GM23338 (cell line): ENCODE measurements at regions not wholly inside any gene's neighbourhood (a gene's known extent, or its start where the extent isn't known, plus 50 kb on each side); places are given as distances from the start of the nearest gene placed in this dataset.

Experiments used
- CREB1 ChIP-seq: fragments of 250-450 bp; sonication (Bioruptor Pico); IDR thresholded peaks from 2 replicates; pipeline ENCODE4 v1.5.0; 2020; ENCODE audit warnings: low read depth, mild to moderate bottlenecking, moderate library complexity
- EZH2 ChIP-seq: fragments of 200-600 bp; sonication (generic); IDR thresholded peaks from one replicate; pipeline ENCODE4 v1.8.0; 2017; ENCODE audit warnings: antibody characterized with exemption, mild to moderate bottlenecking, low read depth; ENCODE audit not compliant: unreplicated experiment
- EZH2phosphoT487 ChIP-seq: fragments of 200-600 bp; sonication (generic); IDR thresholded peaks from one replicate; pipeline ENCODE4 v1.8.1; 2018; ENCODE audit warnings: antibody characterized with exemption; ENCODE audit not compliant: unreplicated experiment
- POLR2AphosphoS5 ChIP-seq: IDR thresholded peaks from 2 replicates; pipeline ENCODE4 v1.6.1; 2016; ENCODE audit warnings: antibody characterized with exemption, low read depth
- STAT1 ChIP-seq: IDR thresholded peaks from one replicate; pipeline ENCODE4 v1.6.1; 2016; ENCODE audit warnings: antibody characterized with exemption; ENCODE audit not compliant: unreplicated experiment
- TF ChIP-seq, protein P1 (sequence below), 2 experiments: fragments of 200-600 bp in 1 of 2; sonication (generic) in 1 of 2; conservative IDR thresholded peaks; 2 replicates each; pipeline versions ENCODE4 v1.5.1 to v1.6.1; 2016 to 2017; ENCODE audit warnings: antibody characterized with exemption in 2 of 2, low read depth in 2 of 2, mild to moderate bottlenecking in 2 of 2, moderate library complexity in 1 of 2
- TF ChIP-seq, protein P2 (sequence below): IDR thresholded peaks from 2 replicates; pipeline ENCODE4 v1.6.1; 2016; ENCODE audit warnings: antibody characterized with exemption
- TF ChIP-seq, protein P3 (sequence below): IDR thresholded peaks from one replicate; pipeline ENCODE4 v1.6.1; 2018; ENCODE audit warnings: antibody characterized with exemption; ENCODE audit not compliant: unreplicated experiment
- TF ChIP-seq, protein P4 (sequence below): fragments of 250-450 bp; sonication (Bioruptor Pico); IDR thresholded peaks from 2 replicates; pipeline ENCODE4 v1.5.0; 2020; ENCODE audit warnings: mild to moderate bottlenecking, moderate library complexity

DNA sequence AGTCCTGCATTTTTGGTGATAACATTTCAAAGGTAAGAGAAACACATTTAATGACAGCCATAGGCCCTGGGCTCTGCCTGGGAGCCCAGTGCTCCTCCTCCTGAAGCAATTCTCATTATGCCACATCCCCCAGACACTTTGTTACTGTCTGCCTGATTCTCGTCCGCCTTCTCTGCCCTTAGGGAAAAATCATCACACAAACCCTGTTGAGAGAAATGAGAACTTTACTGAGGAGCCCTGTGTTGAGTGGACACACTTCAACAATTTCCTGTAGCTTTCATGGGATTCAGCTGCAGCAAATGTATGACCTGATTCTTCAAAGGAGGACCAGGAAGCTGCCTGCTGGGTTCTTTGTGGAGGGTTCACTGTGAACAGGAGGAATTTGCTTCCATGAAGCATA lies 566.5 kb upstream of the FRG1 start:
- no peak for TF ChIP-seq EZH2
- TF ChIP-seq, protein P1, sequence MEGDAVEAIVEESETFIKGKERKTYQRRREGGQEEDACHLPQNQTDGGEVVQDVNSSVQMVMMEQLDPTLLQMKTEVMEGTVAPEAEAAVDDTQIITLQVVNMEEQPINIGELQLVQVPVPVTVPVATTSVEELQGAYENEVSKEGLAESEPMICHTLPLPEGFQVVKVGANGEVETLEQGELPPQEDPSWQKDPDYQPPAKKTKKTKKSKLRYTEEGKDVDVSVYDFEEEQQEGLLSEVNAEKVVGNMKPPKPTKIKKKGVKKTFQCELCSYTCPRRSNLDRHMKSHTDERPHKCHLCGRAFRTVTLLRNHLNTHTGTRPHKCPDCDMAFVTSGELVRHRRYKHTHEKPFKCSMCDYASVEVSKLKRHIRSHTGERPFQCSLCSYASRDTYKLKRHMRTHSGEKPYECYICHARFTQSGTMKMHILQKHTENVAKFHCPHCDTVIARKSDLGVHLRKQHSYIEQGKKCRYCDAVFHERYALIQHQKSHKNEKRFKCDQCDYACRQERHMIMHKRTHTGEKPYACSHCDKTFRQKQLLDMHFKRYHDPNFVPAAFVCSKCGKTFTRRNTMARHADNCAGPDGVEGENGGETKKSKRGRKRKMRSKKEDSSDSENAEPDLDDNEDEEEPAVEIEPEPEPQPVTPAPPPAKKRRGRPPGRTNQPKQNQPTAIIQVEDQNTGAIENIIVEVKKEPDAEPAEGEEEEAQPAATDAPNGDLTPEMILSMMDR (conservative IDR thresholded peaks at IDR 0.05; ENCODE audit: low read depth in 2 of 2): no peak
- no peak for TF ChIP-seq POLR2AphosphoS5
- TF ChIP-seq, protein P2, sequence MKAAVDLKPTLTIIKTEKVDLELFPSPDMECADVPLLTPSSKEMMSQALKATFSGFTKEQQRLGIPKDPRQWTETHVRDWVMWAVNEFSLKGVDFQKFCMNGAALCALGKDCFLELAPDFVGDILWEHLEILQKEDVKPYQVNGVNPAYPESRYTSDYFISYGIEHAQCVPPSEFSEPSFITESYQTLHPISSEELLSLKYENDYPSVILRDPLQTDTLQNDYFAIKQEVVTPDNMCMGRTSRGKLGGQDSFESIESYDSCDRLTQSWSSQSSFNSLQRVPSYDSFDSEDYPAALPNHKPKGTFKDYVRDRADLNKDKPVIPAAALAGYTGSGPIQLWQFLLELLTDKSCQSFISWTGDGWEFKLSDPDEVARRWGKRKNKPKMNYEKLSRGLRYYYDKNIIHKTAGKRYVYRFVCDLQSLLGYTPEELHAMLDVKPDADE: no peak
- TF ChIP-seq CREB1: no peak
- TF ChIP-seq EZH2phosphoT487: no peak
- TF ChIP-seq, protein P3, sequence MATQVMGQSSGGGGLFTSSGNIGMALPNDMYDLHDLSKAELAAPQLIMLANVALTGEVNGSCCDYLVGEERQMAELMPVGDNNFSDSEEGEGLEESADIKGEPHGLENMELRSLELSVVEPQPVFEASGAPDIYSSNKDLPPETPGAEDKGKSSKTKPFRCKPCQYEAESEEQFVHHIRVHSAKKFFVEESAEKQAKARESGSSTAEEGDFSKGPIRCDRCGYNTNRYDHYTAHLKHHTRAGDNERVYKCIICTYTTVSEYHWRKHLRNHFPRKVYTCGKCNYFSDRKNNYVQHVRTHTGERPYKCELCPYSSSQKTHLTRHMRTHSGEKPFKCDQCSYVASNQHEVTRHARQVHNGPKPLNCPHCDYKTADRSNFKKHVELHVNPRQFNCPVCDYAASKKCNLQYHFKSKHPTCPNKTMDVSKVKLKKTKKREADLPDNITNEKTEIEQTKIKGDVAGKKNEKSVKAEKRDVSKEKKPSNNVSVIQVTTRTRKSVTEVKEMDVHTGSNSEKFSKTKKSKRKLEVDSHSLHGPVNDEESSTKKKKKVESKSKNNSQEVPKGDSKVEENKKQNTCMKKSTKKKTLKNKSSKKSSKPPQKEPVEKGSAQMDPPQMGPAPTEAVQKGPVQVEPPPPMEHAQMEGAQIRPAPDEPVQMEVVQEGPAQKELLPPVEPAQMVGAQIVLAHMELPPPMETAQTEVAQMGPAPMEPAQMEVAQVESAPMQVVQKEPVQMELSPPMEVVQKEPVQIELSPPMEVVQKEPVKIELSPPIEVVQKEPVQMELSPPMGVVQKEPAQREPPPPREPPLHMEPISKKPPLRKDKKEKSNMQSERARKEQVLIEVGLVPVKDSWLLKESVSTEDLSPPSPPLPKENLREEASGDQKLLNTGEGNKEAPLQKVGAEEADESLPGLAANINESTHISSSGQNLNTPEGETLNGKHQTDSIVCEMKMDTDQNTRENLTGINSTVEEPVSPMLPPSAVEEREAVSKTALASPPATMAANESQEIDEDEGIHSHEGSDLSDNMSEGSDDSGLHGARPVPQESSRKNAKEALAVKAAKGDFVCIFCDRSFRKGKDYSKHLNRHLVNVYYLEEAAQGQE: no peak
- TF ChIP-seq STAT1: no peak
- TF ChIP-seq, protein P4, sequence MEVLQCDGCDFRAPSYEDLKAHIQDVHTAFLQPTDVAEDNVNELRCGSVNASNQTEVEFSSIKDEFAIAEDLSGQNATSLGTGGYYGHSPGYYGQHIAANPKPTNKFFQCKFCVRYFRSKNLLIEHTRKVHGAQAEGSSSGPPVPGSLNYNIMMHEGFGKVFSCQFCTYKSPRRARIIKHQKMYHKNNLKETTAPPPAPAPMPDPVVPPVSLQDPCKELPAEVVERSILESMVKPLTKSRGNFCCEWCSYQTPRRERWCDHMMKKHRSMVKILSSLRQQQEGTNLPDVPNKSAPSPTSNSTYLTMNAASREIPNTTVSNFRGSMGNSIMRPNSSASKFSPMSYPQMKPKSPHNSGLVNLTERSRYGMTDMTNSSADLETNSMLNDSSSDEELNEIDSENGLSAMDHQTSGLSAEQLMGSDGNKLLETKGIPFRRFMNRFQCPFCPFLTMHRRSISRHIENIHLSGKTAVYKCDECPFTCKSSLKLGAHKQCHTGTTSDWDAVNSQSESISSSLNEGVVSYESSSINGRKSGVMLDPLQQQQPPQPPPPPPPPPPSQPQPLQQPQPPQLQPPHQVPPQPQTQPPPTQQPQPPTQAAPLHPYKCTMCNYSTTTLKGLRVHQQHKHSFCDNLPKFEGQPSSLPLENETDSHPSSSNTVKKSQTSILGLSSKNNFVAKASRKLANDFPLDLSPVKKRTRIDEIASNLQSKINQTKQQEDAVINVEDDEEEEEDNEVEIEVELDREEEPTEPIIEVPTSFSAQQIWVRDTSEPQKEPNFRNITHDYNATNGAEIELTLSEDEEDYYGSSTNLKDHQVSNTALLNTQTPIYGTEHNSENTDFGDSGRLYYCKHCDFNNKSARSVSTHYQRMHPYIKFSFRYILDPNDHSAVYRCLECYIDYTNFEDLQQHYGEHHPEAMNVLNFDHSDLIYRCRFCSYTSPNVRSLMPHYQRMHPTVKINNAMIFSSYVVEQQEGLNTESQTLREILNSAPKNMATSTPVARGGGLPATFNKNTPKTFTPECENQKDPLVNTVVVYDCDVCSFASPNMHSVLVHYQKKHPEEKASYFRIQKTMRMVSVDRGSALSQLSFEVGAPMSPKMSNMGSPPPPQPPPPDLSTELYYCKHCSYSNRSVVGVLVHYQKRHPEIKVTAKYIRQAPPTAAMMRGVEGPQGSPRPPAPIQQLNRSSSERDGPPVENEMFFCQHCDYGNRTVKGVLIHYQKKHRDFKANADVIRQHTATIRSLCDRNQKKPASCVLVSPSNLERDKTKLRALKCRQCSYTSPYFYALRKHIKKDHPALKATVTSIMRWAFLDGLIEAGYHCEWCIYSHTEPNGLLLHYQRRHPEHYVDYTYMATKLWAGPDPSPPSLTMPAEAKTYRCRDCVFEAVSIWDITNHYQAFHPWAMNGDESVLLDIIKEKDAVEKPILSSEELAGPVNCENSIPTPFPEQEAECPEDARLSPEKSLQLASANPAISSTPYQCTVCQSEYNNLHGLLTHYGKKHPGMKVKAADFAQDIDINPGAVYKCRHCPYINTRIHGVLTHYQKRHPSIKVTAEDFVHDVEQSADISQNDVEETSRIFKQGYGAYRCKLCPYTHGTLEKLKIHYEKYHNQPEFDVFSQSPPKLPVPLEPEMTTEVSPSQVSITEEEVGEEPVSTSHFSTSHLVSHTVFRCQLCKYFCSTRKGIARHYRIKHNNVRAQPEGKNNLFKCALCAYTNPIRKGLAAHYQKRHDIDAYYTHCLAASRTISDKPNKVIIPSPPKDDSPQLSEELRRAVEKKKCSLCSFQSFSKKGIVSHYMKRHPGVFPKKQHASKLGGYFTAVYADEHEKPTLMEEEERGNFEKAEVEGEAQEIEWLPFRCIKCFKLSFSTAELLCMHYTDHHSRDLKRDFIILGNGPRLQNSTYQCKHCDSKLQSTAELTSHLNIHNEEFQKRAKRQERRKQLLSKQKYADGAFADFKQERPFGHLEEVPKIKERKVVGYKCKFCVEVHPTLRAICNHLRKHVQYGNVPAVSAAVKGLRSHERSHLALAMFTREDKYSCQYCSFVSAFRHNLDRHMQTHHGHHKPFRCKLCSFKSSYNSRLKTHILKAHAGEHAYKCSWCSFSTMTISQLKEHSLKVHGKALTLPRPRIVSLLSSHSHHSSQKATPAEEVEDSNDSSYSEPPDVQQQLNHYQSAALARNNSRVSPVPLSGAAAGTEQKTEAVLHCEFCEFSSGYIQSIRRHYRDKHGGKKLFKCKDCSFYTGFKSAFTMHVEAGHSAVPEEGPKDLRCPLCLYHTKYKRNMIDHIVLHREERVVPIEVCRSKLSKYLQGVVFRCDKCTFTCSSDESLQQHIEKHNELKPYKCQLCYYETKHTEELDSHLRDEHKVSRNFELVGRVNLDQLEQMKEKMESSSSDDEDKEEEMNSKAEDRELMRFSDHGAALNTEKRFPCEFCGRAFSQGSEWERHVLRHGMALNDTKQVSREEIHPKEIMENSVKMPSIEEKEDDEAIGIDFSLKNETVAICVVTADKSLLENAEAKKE (CRISPR knock-in tag): no peak
